IMR-90 (cell line): ENCODE measurements at regions not wholly inside any gene's neighbourhood (a gene's known extent, or its start where the extent isn't known, plus 50 kb on each side); places are given as distances from the start of the nearest gene placed in this dataset.

ENCODE experiments used
- ATAC-seq: fragments of 200-7000 bp; cut with Tn5 transposase; 2 replicates; pipeline ENCODE4 v1.9.1; 2020; ENCODE audit warnings: low read depth, mild to moderate bottlenecking, moderate library complexity
- BruUV-seq: library from RNA; stranded (reverse); fragments of 400-500 nt; replicated peaks from 2 replicates; lab custom pipeline; 2021; lab: Mats Ljungman, UMichigan
- CTCF ChIA-PET: fragments of 300-600 bp; formaldehyde crosslinking; extraction: SDS; loops from one replicate; lab custom pipeline; 2021; ENCODE audit warnings: antibody characterized with exemption; lab: Yijun Ruan, JAX
- POLR2A ChIA-PET: fragments of 300-600 bp; sonication (Branson Sonifier 250); formaldehyde crosslinking; loops from one replicate; lab custom pipeline; 2022; ENCODE audit warnings: antibody characterized with exemption; ENCODE audit not compliant: unreplicated experiment; lab: Charles Lee
- DNase-seq: peaks from one replicate; pipeline ENCODE4 v3.0.0; 2013
- H2AFZ ChIP-seq: replicated peaks from 2 replicates; pipeline ENCODE3; 2013; ENCODE audit warnings: low read length, mild to moderate bottlenecking; ENCODE audit not compliant: poor library complexity
- H2AK5ac ChIP-seq: 2 replicates; pipeline ENCODE4 v1.6.1; 2013; ENCODE audit warnings: low read depth, low read length, inconsistent platforms
- H2AK9ac ChIP-seq: replicated peaks from 2 replicates; pipeline ENCODE3; 2013; ENCODE audit warnings: mild to moderate bottlenecking, low read depth, low read length, moderate library complexity; ENCODE audit not compliant: poor library complexity
- H2BK120ac ChIP-seq: 2 replicates; pipeline ENCODE4 v1.6.1; 2013; ENCODE audit warnings: low read depth, low read length, inconsistent platforms
- H2BK15ac ChIP-seq: 3 replicates; pipeline ENCODE4 v1.6.1; 2013; ENCODE audit warnings: low read depth, low read length, inconsistent platforms
- H2BK20ac ChIP-seq: 2 replicates; pipeline ENCODE4 v1.6.1; 2013; ENCODE audit warnings: low read depth, mild to moderate bottlenecking, inconsistent platforms, low read length, moderate library complexity
- H2BK5ac ChIP-seq: 2 replicates; pipeline ENCODE4 v1.6.1; 2013; ENCODE audit warnings: mild to moderate bottlenecking, low read depth, low read length, inconsistent platforms; ENCODE audit not compliant: poor library complexity, severe bottlenecking
- H3K14ac ChIP-seq: replicated peaks from 2 replicates; pipeline ENCODE4 v1.6.1; 2013; ENCODE audit warnings: low read depth, low read length, inconsistent platforms
- H3K18ac ChIP-seq: 2 replicates; pipeline ENCODE4 v1.6.1; 2013; ENCODE audit warnings: low read depth, low read length, control low read depth
- H3K23ac ChIP-seq: 2 replicates; pipeline ENCODE4 v1.6.1; 2013; ENCODE audit warnings: low read depth, low read length, inconsistent platforms
- H3K27ac ChIP-seq: 2 replicates; pipeline ENCODE4 v1.5.1; 2013; ENCODE audit warnings: mild to moderate bottlenecking, control low read depth, low read length; ENCODE audit not compliant: insufficient read depth
- H3K27me3 ChIP-seq: 2 replicates; pipeline ENCODE4 v1.6.1; 2013; ENCODE audit warnings: low read length; ENCODE audit not compliant: control insufficient read depth, insufficient read depth
- H3K36me3 ChIP-seq: 2 replicates; pipeline ENCODE4 v1.6.1; 2013; ENCODE audit warnings: low read length, mixed read lengths; ENCODE audit not compliant: control insufficient read depth, insufficient read depth
- H3K4ac ChIP-seq: 2 replicates; pipeline ENCODE4 v1.6.1; 2013; ENCODE audit warnings: low read depth, low read length, inconsistent platforms
- H3K4me1 ChIP-seq: 2 replicates; pipeline ENCODE4 v1.6.1; 2013; ENCODE audit warnings: low read length, mixed read lengths; ENCODE audit not compliant: control insufficient read depth, insufficient read depth
- H3K4me2 ChIP-seq: 2 replicates; pipeline ENCODE4 v1.6.1; 2013; ENCODE audit warnings: low read depth, mild to moderate bottlenecking, control low read depth, low read length, moderate library complexity
- H3K4me3 ChIP-seq: 2 replicates; pipeline ENCODE4 v1.5.1; 2013; ENCODE audit warnings: low read depth, mild to moderate bottlenecking, control low read depth, low read length, moderate library complexity; ENCODE audit not compliant: insufficient read depth
- H3K56ac ChIP-seq: 2 replicates; pipeline ENCODE4 v1.6.1; 2013; ENCODE audit warnings: low read length, inconsistent platforms; ENCODE audit not compliant: insufficient read depth; ENCODE audit errors: extremely low read depth
- H3K79me1 ChIP-seq, 2 experiments: 2 replicates each; pipeline ENCODE4 v1.6.1; 2013; ENCODE audit warnings: low read length in 2 of 2, inconsistent platforms in 1 of 2, low read depth in 1 of 2
- H3K9ac ChIP-seq: 2 replicates; pipeline ENCODE4 v1.6.1; 2013; ENCODE audit warnings: low read depth, low read length, control low read depth
- H3K9me1 ChIP-seq: 2 replicates; pipeline ENCODE4 v1.6.1; 2013; ENCODE audit warnings: low read length, inconsistent platforms; ENCODE audit not compliant: insufficient read depth
- H3K9me3 ChIP-seq: 2 replicates; pipeline ENCODE4 v1.6.1; 2013; ENCODE audit warnings: low read length; ENCODE audit not compliant: control insufficient read depth, insufficient read depth
- H4K20me1 ChIP-seq: 2 replicates; pipeline ENCODE4 v1.6.1; 2013; ENCODE audit warnings: low read length, inconsistent platforms; ENCODE audit not compliant: insufficient read depth
- H4K5ac ChIP-seq: 2 replicates; pipeline ENCODE4 v1.6.1; 2013; ENCODE audit warnings: mild to moderate bottlenecking, low read depth, low read length, control low read depth
- H4K8ac ChIP-seq, 2 experiments: 2 replicates each; pipeline ENCODE4 v1.6.1; 2013; ENCODE audit warnings: low read depth in 2 of 2, low read length in 2 of 2, control low read depth in 1 of 2, inconsistent platforms in 1 of 2
- H4K91ac ChIP-seq: 2 replicates; pipeline ENCODE4 v1.6.1; 2013; ENCODE audit warnings: low read depth, low read length, inconsistent platforms; ENCODE audit not compliant: insufficient read depth
- FOS ChIP-seq: fragments of 150-350 bp; IDR thresholded peaks from 2 replicates; pipeline ENCODE4 v1.6.1; 2016; ENCODE audit warnings: low read depth, low read length
- RFX5 ChIP-seq: IDR thresholded peaks from 2 replicates; pipeline ENCODE4 v1.8.0; 2012; ENCODE audit warnings: low read depth, mild to moderate bottlenecking, low read length, moderate library complexity
- SMC3 ChIP-seq: fragments of 150-350 bp; IDR thresholded peaks from 2 replicates; pipeline ENCODE4 v1.6.1; 2016; ENCODE audit warnings: low read depth, mild to moderate bottlenecking, antibody characterized with exemption, low read length, moderate library complexity
- WGBS, 2 experiments: methylation state at CpG; one replicate each; pipeline versions ENCODE4 v1.1.5 to v1.1.7; 2013; ENCODE audit warnings: missing lambda C conversion rate in 2 of 2; ENCODE audit not compliant: insufficient read length in 1 of 2; ENCODE audit errors: extremely low coverage in 2 of 2; 5-methylcytosine and 5-hydroxymethylcytosine counted together
- dilution Hi-C: fragments of 300-500 bp; cut with HindIII; formaldehyde crosslinking; loops from one replicate; pipeline ENCODE4 v1.14.3; 2018; ENCODE audit warnings: low sequenced_read_pairs; ENCODE audit not compliant: unreplicated experiment
- in situ Hi-C: fragments of 300-500 bp; cut with MboI; formaldehyde crosslinking; loops from 3 replicates; pipeline ENCODE4 v1.14.3; 2019; ENCODE audit warnings: low sequenced_read_pairs, inconsistent platforms, mixed read lengths
- intact Hi-C: fragments of 100-400 bp; cut with micrococcal nuclease; formaldehyde crosslinking; loops from 2 replicates; pipeline ENCODE4 v1.10.0; 2022
- TF ChIP-seq, protein P1 (sequence below): fragments of 150-350 bp; IDR thresholded peaks from 2 replicates; pipeline ENCODE4 v1.6.1; 2017; ENCODE audit warnings: mild to moderate bottlenecking, antibody characterized with exemption, low read length, low read depth

DNA sequence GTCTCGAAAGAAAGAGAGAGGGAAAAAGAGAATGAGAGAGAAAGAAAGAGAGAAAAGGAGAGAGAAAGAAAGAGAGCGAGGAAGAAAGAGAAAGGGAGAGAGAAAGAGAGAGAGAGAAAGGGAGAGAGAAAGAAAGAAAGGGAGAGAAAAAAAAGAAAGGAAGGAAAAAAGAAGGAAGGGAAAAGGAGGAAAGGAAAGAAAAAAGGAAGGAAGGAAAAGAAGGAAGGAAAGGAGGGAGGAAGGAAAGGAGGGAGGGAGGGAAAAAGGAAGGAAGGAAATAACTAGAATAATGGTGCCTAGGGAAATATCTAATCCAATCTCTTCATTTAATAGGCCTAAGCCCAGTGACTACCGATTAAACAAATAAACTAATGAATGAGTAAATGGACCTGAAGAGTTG is 85.4 kb upstream of the LYZL1 start:
- BruUV-seq = no TSS peak
- Histone ChIP-seq H2AFZ (no peak overlapping the region), H3K4ac (no peak overlapping the region), H4K91ac (no peak overlapping the region), H2BK15ac (no peak overlapping the region), H3K27me3 (peaks cover 12% of the 10 kb centered on the region), H3K36me3 (no peaks in the 10 kb centered on the region), H4K8ac (peak overlapping the region in 1 of 2 experiments; percentile 40; a peak in 1 of 4 replicates), H3K56ac (no peak overlapping the region), H2AK5ac (no peak overlapping the region), H3K27ac (no peak overlapping the region), H4K20me1 (no peaks in the 10 kb centered on the region), H3K9me1 (peaks cover 5% of the 10 kb centered on the region; the same call in 1 of the 2 replicates), H2AK9ac (no peak overlapping the region), H3K14ac (peak overlapping the region; percentile 14; the same call in 1 of the 2 replicates), H3K23ac (no peak overlapping the region), H3K4me3 (no peak overlapping the region), H3K9me3 (no peaks in the 10 kb centered on the region), H2BK120ac (no peak overlapping the region), H2BK5ac (no peak overlapping the region), H3K4me2 (no peak overlapping the region), H3K79me1 (no peaks in the 10 kb centered on the region), H3K4me1 (peaks cover 8% of the 10 kb centered on the region; the same call in 1 of the 2 replicates), H4K5ac (no peak overlapping the region; the same call in 1 of the 2 replicates), H2BK20ac (no peak overlapping the region), H3K9ac (no peak overlapping the region), H3K18ac (peak overlapping the region; percentile 29; the same call in 1 of the 2 replicates)
- DNase-seq (no peak), ATAC-seq (no peak)
- in situ Hi-C loops = no loop called here
- ChIA-PET POLR2A (no interaction called here), CTCF (interaction anchor here (0.5 to 0.7 kb wide), 2 partner anchors 19 to 28 kb away, joined by 3 to 4 read pairs; no protein-coding TSS in a partner anchor)
- intact Hi-C loops = no loop called here
- dilution Hi-C loops = no loop called here
- TF ChIP-seq RFX5 (no peak), FOS (no peak), SMC3 (no peak)
- TF ChIP-seq, protein P1, sequence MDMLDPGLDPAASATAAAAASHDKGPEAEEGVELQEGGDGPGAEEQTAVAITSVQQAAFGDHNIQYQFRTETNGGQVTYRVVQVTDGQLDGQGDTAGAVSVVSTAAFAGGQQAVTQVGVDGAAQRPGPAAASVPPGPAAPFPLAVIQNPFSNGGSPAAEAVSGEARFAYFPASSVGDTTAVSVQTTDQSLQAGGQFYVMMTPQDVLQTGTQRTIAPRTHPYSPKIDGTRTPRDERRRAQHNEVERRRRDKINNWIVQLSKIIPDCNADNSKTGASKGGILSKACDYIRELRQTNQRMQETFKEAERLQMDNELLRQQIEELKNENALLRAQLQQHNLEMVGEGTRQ = no peak
- WGBS, 2 experiments = 80% methylated on average over 2 of the region's 3 CpGs; no CpG with 5 or more reads in 1 of the 2 experiments
